Right lobe of liver (tissue), 6 donors: ENCODE measurements at regions not wholly inside any gene's neighbourhood (a gene's known extent, or its start where the extent isn't known, plus 50 kb on each side); places are given as distances from the start of the nearest gene placed in this dataset.

Source experiments
- ATAC-seq, 4 donors: fragments of 200-7000 bp; cut with Tn5 transposase; one replicate each; pipeline ENCODE4 v1.9.1; 2020; ENCODE audit warnings: mild to moderate bottlenecking in 4 of 4, moderate library complexity in 4 of 4
- DNase-seq, 3 donors: peaks; one replicate each; pipeline ENCODE4 v3.0.0-alpha.2; 2020
- H3K27ac ChIP-seq, 3 donors: fragments of 200-600 bp; one replicate each; pipeline ENCODE4 v1.8.0; 2022
- H3K27me3 ChIP-seq, 2 donors: fragments of 200-600 bp; one replicate each; pipeline ENCODE4 v1.8.0; 2022
- H3K36me3 ChIP-seq, 4 donors: fragments of 200-600 bp; sonication (generic) in 1 of 4; one replicate each; pipeline versions ENCODE4 v1.5.1 to v1.8.0; 2017 to 2022; ENCODE audit warnings: control low read depth in 1 of 4
- H3K4me1 ChIP-seq, 4 donors: fragments of 200-600 bp; sonication (generic) in 1 of 4; one replicate each; pipeline versions ENCODE4 v1.5.1 to v1.8.0; 2017 to 2022; ENCODE audit warnings: control low read depth in 1 of 4
- H3K4me3 ChIP-seq, 3 donors: fragments of 200-600 bp; one replicate each; pipeline ENCODE4 v1.8.0; 2022
- H3K9me3 ChIP-seq, 4 donors: fragments of 200-600 bp; sonication (generic) in 1 of 4; one replicate each; pipeline versions ENCODE4 v1.5.1 to v1.8.0; 2017 to 2022; ENCODE audit warnings: control low read depth in 1 of 4
- POLR2A ChIP-seq: fragments of 450-650 bp; IDR thresholded peaks from one replicate; pipeline ENCODE4 v1.6.1; 2017; ENCODE audit warnings: antibody characterized with exemption, mild to moderate bottlenecking
- WGBS: methylation state at CpG from one replicate; pipeline ENCODE4 v1.1.6; 2018; ENCODE audit warnings: low coverage, low lambda C conversion rate; ENCODE audit not compliant: insufficient coverage; ENCODE audit errors: missing lambda C conversion rate; 5-methylcytosine and 5-hydroxymethylcytosine counted together
- intact Hi-C, 2 donors: fragments of 100-400 bp; cut with DNase I; formaldehyde crosslinking; loops; one replicate each; pipeline versions ENCODE4 v1.11.2 to v1.14.1; 2022
- TF ChIP-seq, protein P1 (sequence below), 4 donors: fragments of 200-600 bp in 3 of 4; fragments of 450-650 bp in 1 of 4; IDR thresholded peaks; one replicate each; pipeline versions ENCODE4 v1.5.1 to v1.8.0; 2016 to 2022; ENCODE audit warnings: antibody characterized with exemption in 4 of 4, mild to moderate bottlenecking in 2 of 4
- donor health status: DM: no; HTN: yes; CAD: no.
- donor health status: DM: no; HTN: no; CAD: no.
- donor health status: DM: no; HTN: no; CAD: no.
- donor health status: DM: no; HTN: yes; CAD: no.
- donor health status: DM: no; HTN: yes; CAD: no.

DNA sequence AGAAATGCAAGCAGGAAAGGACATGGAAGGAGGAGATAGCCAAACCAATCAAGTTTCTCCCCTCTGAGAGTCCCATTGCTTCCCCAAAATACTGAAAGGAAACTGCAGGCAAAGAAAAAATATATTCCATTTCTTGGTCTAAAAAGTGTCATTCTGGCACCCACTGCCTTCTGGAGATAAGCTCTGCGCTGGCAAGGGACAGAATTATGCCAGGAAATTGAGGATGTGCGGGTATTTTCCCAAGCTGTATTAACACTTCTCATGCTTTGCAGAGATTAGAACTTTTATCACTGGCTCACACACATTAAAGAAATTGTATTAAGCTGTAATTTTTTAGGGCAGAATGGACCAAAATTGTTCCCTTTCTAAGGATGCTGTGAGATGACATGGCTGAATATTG, 381.2 kb upstream of the DUSP10 start:
- ATAC-seq: no peak
- no peak for DNase-seq
- Histone ChIP-seq H3K4me1 (no peaks in the 10 kb centered on the region), H3K9me3 (no peaks in the 10 kb centered on the region), H3K4me3 (no peak overlapping the region), H3K27me3 (no peaks in the 10 kb centered on the region), H3K36me3 (no peaks in the 10 kb centered on the region), H3K27ac (no peak overlapping the region)
- WGBS: 49% methylated on average over 2 of the region's 2 CpGs
- TF ChIP-seq, protein P1, sequence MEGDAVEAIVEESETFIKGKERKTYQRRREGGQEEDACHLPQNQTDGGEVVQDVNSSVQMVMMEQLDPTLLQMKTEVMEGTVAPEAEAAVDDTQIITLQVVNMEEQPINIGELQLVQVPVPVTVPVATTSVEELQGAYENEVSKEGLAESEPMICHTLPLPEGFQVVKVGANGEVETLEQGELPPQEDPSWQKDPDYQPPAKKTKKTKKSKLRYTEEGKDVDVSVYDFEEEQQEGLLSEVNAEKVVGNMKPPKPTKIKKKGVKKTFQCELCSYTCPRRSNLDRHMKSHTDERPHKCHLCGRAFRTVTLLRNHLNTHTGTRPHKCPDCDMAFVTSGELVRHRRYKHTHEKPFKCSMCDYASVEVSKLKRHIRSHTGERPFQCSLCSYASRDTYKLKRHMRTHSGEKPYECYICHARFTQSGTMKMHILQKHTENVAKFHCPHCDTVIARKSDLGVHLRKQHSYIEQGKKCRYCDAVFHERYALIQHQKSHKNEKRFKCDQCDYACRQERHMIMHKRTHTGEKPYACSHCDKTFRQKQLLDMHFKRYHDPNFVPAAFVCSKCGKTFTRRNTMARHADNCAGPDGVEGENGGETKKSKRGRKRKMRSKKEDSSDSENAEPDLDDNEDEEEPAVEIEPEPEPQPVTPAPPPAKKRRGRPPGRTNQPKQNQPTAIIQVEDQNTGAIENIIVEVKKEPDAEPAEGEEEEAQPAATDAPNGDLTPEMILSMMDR (IDR thresholded peaks at IDR 0.05): no peak
- no peak for TF ChIP-seq POLR2A
- intact Hi-C loops: no loop called here

DNA sequence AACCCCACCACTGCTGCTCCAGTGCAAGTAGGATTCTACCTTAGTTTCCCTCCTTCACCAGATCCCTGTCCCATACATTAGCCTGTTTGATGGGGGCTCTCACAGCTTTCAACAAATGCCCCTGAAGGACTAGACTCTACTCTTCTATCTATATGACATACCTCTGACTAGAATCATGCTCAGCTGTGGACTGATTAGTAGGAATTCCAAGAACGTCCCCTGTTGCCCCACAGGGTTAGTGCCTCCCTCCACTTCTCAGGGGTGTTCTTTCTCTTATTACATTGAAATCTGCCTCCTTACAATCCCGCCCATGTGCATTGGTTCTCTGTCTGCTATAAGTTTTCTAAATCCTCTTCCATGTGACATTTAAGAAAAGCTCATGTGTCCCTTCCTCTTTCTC, 375.9 kb upstream of the DUSP10 start:
- no peak for ATAC-seq
- Histone ChIP-seq H3K4me1 (no peaks in the 10 kb centered on the region), H3K36me3 (no peaks in the 10 kb centered on the region), H3K9me3 (no peaks in the 10 kb centered on the region), H3K27me3 (no peaks in the 10 kb centered on the region), H3K27ac (no peak overlapping the region), H3K4me3 (no peak overlapping the region)
- TF ChIP-seq, protein P1 (IDR thresholded peaks at IDR 0.05): no peak
- no peak for TF ChIP-seq POLR2A
- 67% methylated on average over 2 of the region's 2 CpGs for WGBS
- no peak for DNase-seq
- intact Hi-C loops: no loop called here

DNA sequence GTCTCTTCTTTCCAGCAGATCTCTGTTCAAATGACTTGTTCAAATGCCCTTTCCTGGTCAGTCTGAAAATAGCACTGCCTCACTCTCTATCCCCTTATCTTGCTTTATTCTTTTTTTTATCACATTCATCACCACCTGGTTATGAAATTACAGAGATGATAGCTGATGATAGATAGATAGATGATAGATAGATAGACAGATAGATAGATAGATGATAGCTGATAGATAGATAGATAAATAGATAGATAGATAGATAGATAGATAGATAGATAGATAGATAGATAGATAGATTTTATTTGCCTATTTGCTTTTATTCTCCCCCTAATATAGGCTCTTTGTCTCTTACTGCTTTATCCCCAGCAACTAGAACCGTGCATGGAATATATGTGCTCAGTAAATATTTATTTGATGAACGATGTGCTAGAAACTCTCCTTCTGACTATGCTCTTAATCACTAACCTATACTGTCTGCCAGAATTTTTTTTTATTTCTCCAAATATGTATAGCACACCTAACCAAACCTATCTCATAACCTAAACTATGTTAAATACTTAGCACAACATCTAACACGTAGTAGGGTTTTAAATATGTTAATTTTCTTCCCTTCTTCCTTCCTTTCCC, 372.8 kb upstream of the DUSP10 start:
- DNase-seq (no peak), ATAC-seq (no peak)
- 75% methylated on average over 3 of the region's 3 CpGs for WGBS
- Histone ChIP-seq H3K36me3 (no peaks in the 10 kb centered on the region), H3K4me3 (no peak overlapping the region), H3K27ac (no peak overlapping the region), H3K4me1 (no peaks in the 10 kb centered on the region), H3K27me3 (no peaks in the 10 kb centered on the region), H3K9me3 (no peaks in the 10 kb centered on the region)
- TF ChIP-seq, protein P1 (IDR thresholded peaks at IDR 0.05): no peak
- TF ChIP-seq POLR2A: no peak
- intact Hi-C loops: no loop called here

DNA sequence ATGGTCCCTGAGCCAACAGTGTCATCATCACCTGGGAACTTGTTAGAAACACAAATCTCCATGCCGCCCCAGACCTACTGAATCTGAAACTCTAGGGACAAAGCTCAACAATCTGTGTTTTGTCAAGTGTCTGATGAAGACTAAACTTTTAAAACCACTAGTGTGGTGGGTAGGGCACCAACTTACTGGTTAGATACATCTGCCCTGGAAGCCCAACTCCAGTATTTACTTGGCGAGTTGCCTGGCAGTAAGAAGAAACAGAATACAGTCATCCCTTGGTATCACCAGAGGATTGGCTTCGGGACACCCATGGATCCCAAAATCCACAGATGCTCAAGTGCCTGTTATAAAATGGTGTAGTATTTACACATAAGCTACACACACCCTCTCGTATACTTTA, 367.9 kb upstream of the DUSP10 start:
- H3K27ac ChIP-seq: no peak overlapping the region
- H3K9me3 ChIP-seq: no peaks in the 10 kb centered on the region
- no peak overlapping the region for H3K4me3 ChIP-seq
- H3K27me3 ChIP-seq: no peaks in the 10 kb centered on the region
- peaks cover 0 to 8% (median 2%) of the 10 kb centered on the region in 4 donors for H3K4me1 ChIP-seq
- no peaks in the 10 kb centered on the region for H3K36me3 ChIP-seq
- no peak for ATAC-seq
- no peak for DNase-seq
- intact Hi-C loops: no loop called here
- 80% methylated on average over 4 of the region's 4 CpGs for WGBS
- TF ChIP-seq POLR2A: no peak
- TF ChIP-seq, protein P1 (IDR thresholded peaks at IDR 0.05): no peak

DNA sequence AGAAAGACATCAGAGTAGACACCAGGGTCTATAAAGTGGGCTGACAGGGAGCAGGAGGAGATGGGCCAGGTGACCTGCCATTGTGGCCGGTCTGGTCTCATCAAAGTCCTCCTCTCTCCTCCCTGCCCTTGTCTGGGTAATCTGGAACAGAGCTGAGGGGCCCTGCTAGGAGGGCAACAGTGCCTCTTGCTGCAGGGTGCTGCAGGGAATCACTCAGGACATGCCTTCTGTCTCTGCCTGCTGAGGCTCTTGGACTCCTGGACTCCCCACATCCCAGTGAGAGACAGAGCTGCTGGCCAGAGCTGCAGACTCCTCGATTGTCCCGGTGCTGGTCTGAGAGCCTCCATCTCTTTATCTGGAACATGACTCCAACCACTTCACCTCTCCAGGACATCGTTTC, 366.1 kb upstream of the DUSP10 start:
- TF ChIP-seq, protein P1 (IDR thresholded peaks at IDR 0.05): no peak
- TF ChIP-seq POLR2A: no peak
- H3K9me3 ChIP-seq: no peaks in the 10 kb centered on the region
- no peak overlapping the region for H3K4me3 ChIP-seq
- WGBS: no CpG with 5 or more reads among the region's 4 CpGs
- no peaks in the 10 kb centered on the region for H3K36me3 ChIP-seq
- intact Hi-C loops: no loop called here
- no peak for DNase-seq
- peaks cover 0 to 17% (median 5%) of the 10 kb centered on the region in 4 donors for H3K4me1 ChIP-seq
- H3K27me3 ChIP-seq: no peaks in the 10 kb centered on the region
- H3K27ac ChIP-seq: no peak overlapping the region
- no peak for ATAC-seq
